HCT116 (cell line): ENCODE measurements at regions not wholly inside any gene's neighbourhood (a gene's known extent, or its start where the extent isn't known, plus 50 kb on each side); places are given as distances from the start of the nearest gene placed in this dataset.

Experiments used
- ATAC-seq: fragments of 200-7000 bp; cut with Tn5 transposase; 2 replicates; pipeline ENCODE4 v1.9.1; 2020; ENCODE audit warnings: mild to moderate bottlenecking, moderate library complexity
- BruUV-seq: library from RNA; stranded (reverse); fragments of 400-500 nt; replicated peaks from 2 replicates; lab custom pipeline; 2021; lab: Mats Ljungman, UMichigan
- CTCF ChIA-PET: fragments of 300-600 bp; sonication (Branson Sonifier 250); formaldehyde crosslinking; loops from one replicate; lab custom pipeline; 2021; ENCODE audit warnings: antibody characterized with exemption; lab: Charles Lee
- POLR2A ChIA-PET: fragments of 300-600, 350-600 bp; sonication (Branson Sonifier 250); formaldehyde crosslinking; loops from one replicate; lab custom pipeline; 2021; ENCODE audit warnings: antibody characterized with exemption; lab: Charles Lee
- RAD21 ChIA-PET, 2 experiments: fragments of 300-600 bp; sonication (Branson Sonifier 250); formaldehyde crosslinking; loops; one replicate each; lab custom pipeline; 2023; ENCODE audit warnings: low total read pairs in 2 of 2; ENCODE audit not compliant: uncharacterized antibody in 2 of 2, unreplicated experiment in 2 of 2, low non-redundant PET in 1 of 2; lab: Charles Lee
- DNase-seq: peaks from one replicate; pipeline ENCODE4 v3.0.0-alpha.2; 2010; ENCODE audit warnings: low read depth, low spot score
- H2AFZ ChIP-seq: fragments of 200-600 bp; shearing (Covaris generic), sonication (generic); 2 replicates; pipeline ENCODE4 v1.6.1; 2017; ENCODE audit warnings: low read depth, mixed run types, mixed read lengths, antibody characterized with exemption, low read length; ENCODE audit not compliant: poor library complexity, severe bottlenecking
- H3K27ac ChIP-seq: 2 replicates; pipeline ENCODE4 v1.5.1; 2012; ENCODE audit warnings: low read depth, low read length
- H3K27me3 ChIP-seq: fragments of 200-600 bp; sonication (generic); 2 replicates; pipeline ENCODE4 v1.6.1; 2016; ENCODE audit warnings: mixed run types, low read length, mixed read lengths; ENCODE audit not compliant: insufficient read depth
- H3K36me3 ChIP-seq, 2 experiments: fragments of 200-500 bp in 1 of 2; fragments of 200-600 bp in 1 of 2; sonication (Bioruptor generic) in 1 of 2; sonication (generic) in 1 of 2; 2 replicates each; pipeline versions ENCODE4 v1.5.1 to v1.6.1; 2014 to 2016; ENCODE audit warnings: low read length in 2 of 2, inconsistent platforms in 1 of 2, mixed read lengths in 1 of 2, mixed run types in 1 of 2; ENCODE audit not compliant: insufficient read depth in 2 of 2, control insufficient read depth in 1 of 2
- H3K4me1 ChIP-seq, 2 experiments: fragments of 200-600 bp in 1 of 2; sonication (generic) in 1 of 2; 2 replicates each; pipeline versions ENCODE4 v1.5.1 to v1.6.1; 2012 to 2017; ENCODE audit warnings: low read length in 2 of 2, inconsistent platforms in 1 of 2, mild to moderate bottlenecking in 1 of 2, mixed read lengths in 1 of 2, mixed run types in 1 of 2, moderate library complexity in 1 of 2; ENCODE audit not compliant: insufficient read depth in 2 of 2, control insufficient read depth in 1 of 2
- H3K4me2 ChIP-seq: fragments of 200-600 bp; sonication (generic); 2 replicates; pipeline ENCODE4 v1.6.1; 2017; ENCODE audit warnings: mixed run types, low read length, mixed read lengths
- H3K4me3 ChIP-seq, 2 experiments: fragments of 200-600 bp in 1 of 2; sonication (generic) in 1 of 2; replicated peaks in 1 of 2; 2 replicates each; pipeline ENCODE4 v1.5.1; 2011 to 2016; ENCODE audit warnings: low read length in 2 of 2, control low read depth in 1 of 2, low read depth in 1 of 2, mild to moderate bottlenecking in 1 of 2, mixed read lengths in 1 of 2, mixed run types in 1 of 2
- H3K79me2 ChIP-seq: fragments of 200-600 bp; sonication (generic); 2 replicates; pipeline ENCODE4 v1.6.1; 2017; ENCODE audit warnings: mild to moderate bottlenecking, mixed run types, low read length, moderate library complexity, mixed read lengths; ENCODE audit not compliant: insufficient read depth
- H3K9ac ChIP-seq: fragments of 200-600 bp; sonication (generic); 2 replicates; pipeline ENCODE4 v1.6.1; 2016; ENCODE audit warnings: low read length, mixed read lengths
- H3K9me2 ChIP-seq: fragments of 200-600 bp; sonication (generic), shearing (Covaris generic); 2 replicates; pipeline ENCODE4 v1.6.1; 2017; ENCODE audit warnings: mixed run types, mild to moderate bottlenecking, moderate library complexity; ENCODE audit not compliant: insufficient read depth
- H3K9me3 ChIP-seq, 2 experiments: fragments of 200-500 bp in 1 of 2; fragments of 200-600 bp in 1 of 2; sonication (Bioruptor generic) in 1 of 2; sonication (generic) in 1 of 2; 2 replicates each; pipeline ENCODE4 v1.6.1; 2014 to 2017; ENCODE audit warnings: low read length in 2 of 2, mixed read lengths in 2 of 2, inconsistent platforms in 1 of 2, low read depth in 1 of 2, mild to moderate bottlenecking in 1 of 2, mixed run types in 1 of 2, moderate library complexity in 1 of 2; ENCODE audit not compliant: control insufficient read depth in 1 of 2, insufficient read depth in 1 of 2
- H4K20me1 ChIP-seq: fragments of 200-600 bp; sonication (generic), shearing (Covaris generic); 2 replicates; pipeline ENCODE4 v1.6.1; 2017; ENCODE audit warnings: mixed run types, mild to moderate bottlenecking, moderate library complexity; ENCODE audit not compliant: insufficient read depth
- CBX3 ChIP-seq: IDR thresholded peaks from 2 replicates; pipeline ENCODE4 v1.6.1; 2012; ENCODE audit warnings: low read depth
- CEBPB ChIP-seq: IDR thresholded peaks from 2 replicates; pipeline ENCODE4 v1.6.1; 2012; ENCODE audit warnings: low read depth
- EGR1 ChIP-seq: IDR thresholded peaks from 2 replicates; pipeline ENCODE4 v1.6.1; 2012; ENCODE audit warnings: low read depth
- ELF1 ChIP-seq: IDR thresholded peaks from 2 replicates; pipeline ENCODE4 v1.6.1; 2012; ENCODE audit warnings: low read depth, borderline replicate concordance
- EZH2phosphoT487 ChIP-seq: fragments of 200-600 bp; IDR thresholded peaks from 2 replicates; pipeline ENCODE4 v1.6.1; 2018; ENCODE audit warnings: antibody characterized with exemption, borderline replicate concordance
- FOSL1 ChIP-seq: IDR thresholded peaks from 2 replicates; pipeline ENCODE4 v1.6.1; 2012; ENCODE audit warnings: low read depth
- POLR2AphosphoS5 ChIP-seq: IDR thresholded peaks from 2 replicates; pipeline ENCODE4 v1.6.1; 2011; ENCODE audit warnings: mild to moderate bottlenecking, low read depth, low read length, moderate library complexity
- RAD21 ChIP-seq: IDR thresholded peaks from 2 replicates; pipeline ENCODE4 v1.6.1; 2012; ENCODE audit warnings: low read depth, mild to moderate bottlenecking
- SIN3A ChIP-seq: IDR thresholded peaks from 2 replicates; pipeline ENCODE4 v1.6.1; 2012; ENCODE audit warnings: low read depth
- SRF ChIP-seq: IDR thresholded peaks from 2 replicates; pipeline ENCODE4 v1.6.1; 2012; ENCODE audit warnings: low read depth
- YY1 ChIP-seq: IDR thresholded peaks from 2 replicates; pipeline ENCODE4 v1.6.1; 2011; ENCODE audit warnings: low read length, low read depth, moderate library complexity, mild to moderate bottlenecking; ENCODE audit not compliant: insufficient replicate concordance; ENCODE audit errors: extremely low read depth
- ZBTB33 ChIP-seq: IDR thresholded peaks from 2 replicates; pipeline ENCODE4 v1.6.1; 2011; ENCODE audit warnings: mild to moderate bottlenecking, low read length, moderate library complexity; ENCODE audit not compliant: insufficient replicate concordance; ENCODE audit errors: extremely low read depth
- ZNF274 ChIP-seq: fragments of 200-500 bp; sonication (Bioruptor generic); IDR thresholded peaks from 2 replicates; pipeline ENCODE4 v1.6.1; 2014; ENCODE audit warnings: mild to moderate bottlenecking, low read depth, low read length, inconsistent platforms
- intact Hi-C: fragments of 100-400 bp; cut with micrococcal nuclease; formaldehyde crosslinking; loops from 2 replicates; pipeline ENCODE4 v1.10.0; 2022
- TF ChIP-seq, protein P1 (sequence below): IDR thresholded peaks from 2 replicates; pipeline ENCODE4 v1.6.1; 2012

- ATAC-seq = no peak
- ChIA-PET CTCF (no interaction called here), POLR2A (no interaction called here), RAD21 (no interaction called here)
- no peak overlapping the region for H3K9ac ChIP-seq
- no TSS peak for BruUV-seq
- no peaks in the 10 kb centered on the region for H3K27me3 ChIP-seq
- DNase-seq = no peak
- no peak for TF ChIP-seq POLR2AphosphoS5
- no peak for TF ChIP-seq FOSL1
- TF ChIP-seq, protein P1, sequence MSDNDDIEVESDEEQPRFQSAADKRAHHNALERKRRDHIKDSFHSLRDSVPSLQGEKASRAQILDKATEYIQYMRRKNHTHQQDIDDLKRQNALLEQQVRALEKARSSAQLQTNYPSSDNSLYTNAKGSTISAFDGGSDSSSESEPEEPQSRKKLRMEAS = no peak
- no peak for TF ChIP-seq EGR1
- no peak for TF ChIP-seq CEBPB
- TF ChIP-seq EZH2phosphoT487 = no peak
- no peak for TF ChIP-seq SIN3A
- no peaks in the 10 kb centered on the region for H3K9me2 ChIP-seq
- H3K4me1 ChIP-seq = no peaks in the 10 kb centered on the region
- intact Hi-C loops = no loop called here
- no peak overlapping the region for H2AFZ ChIP-seq
- H3K27ac ChIP-seq = no peak overlapping the region
- no peaks in the 10 kb centered on the region for H3K9me3 ChIP-seq
- H3K4me2 ChIP-seq = no peak overlapping the region
- H4K20me1 ChIP-seq = no peaks in the 10 kb centered on the region
- H3K79me2 ChIP-seq = no peaks in the 10 kb centered on the region
- no peak overlapping the region for H3K4me3 ChIP-seq
- no peaks in the 10 kb centered on the region for H3K36me3 ChIP-seq
Observed at GRCh38 chr10:123390874-123391273, 236.7 kb downstream of the BUB3 start.

DNA sequence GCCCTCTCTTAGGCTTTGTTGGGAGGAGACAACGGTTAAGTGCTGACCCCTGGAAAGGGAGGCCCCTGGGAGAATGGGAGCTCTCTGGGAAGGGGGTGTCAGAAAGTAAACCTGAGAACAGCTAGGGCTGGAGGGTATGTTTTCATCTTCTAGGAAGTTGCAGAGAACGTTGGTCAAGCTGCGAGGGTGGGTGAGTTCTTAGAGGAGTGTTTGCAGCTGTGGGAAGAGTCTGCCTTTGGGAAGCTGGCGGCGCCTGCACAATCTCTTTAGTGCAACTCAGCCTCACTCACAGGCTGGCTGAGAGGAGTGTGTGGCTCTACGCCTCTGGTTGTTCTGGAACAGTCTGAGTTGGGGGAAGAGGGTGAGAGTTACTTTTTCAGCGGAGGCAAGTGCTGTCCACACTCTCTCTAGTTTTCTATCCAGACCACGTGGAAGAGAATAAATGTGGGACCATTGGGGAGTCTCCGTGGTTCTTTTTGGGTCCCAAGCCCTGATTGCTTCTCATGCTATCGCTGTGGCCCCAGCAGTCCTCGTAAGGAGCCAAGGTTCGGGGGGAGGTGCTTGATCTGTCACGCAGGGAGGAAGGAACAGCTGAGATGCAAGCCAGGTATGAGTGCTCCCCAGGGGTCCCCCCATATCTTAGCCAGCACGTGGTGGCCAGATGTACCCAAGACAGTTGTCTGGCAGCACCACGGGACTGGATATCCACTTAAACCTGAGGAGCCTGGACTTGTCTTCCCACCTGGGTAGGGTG is 237.2 kb downstream of the BUB3 start:
- CTCF ChIA-PET = no interaction called here
- no peak overlapping the region for H3K27ac ChIP-seq
- TF ChIP-seq ZNF274 (no peak), CEBPB (no peak), YY1 (no peak), FOSL1 (no peak), RAD21 (no peak), EGR1 (no peak), SRF (no peak), SIN3A (no peak), CBX3 (no peak), ELF1 (no peak), ZBTB33 (no peak)
- H3K36me3 ChIP-seq = no peaks in the 10 kb centered on the region
- intact Hi-C loops = no loop called here
- H3K4me1 ChIP-seq = no peaks in the 10 kb centered on the region
- no peaks in the 10 kb centered on the region for H4K20me1 ChIP-seq
- no peak for DNase-seq
- H2AFZ ChIP-seq = no peak overlapping the region
- no peak overlapping the region for H3K9ac ChIP-seq
- no peak overlapping the region for H3K4me2 ChIP-seq
- POLR2A ChIA-PET = no interaction called here
- H3K79me2 ChIP-seq = no peaks in the 10 kb centered on the region
- no peaks in the 10 kb centered on the region for H3K27me3 ChIP-seq
- no peaks in the 10 kb centered on the region for H3K9me3 ChIP-seq
- no peak for ATAC-seq
- no peak overlapping the region for H3K4me3 ChIP-seq
- RAD21 ChIA-PET = no interaction called here
- H3K9me2 ChIP-seq = no peaks in the 10 kb centered on the region
- BruUV-seq = no TSS peak
